Transverse colon (tissue), 4 donors: ENCODE measurements at regions not wholly inside any gene's neighbourhood (a gene's known extent, or its start where the extent isn't known, plus 50 kb on each side); places are given as distances from the start of the nearest gene placed in this dataset.

Experiments used
- CTCF ChIP-seq, 5 experiments: fragments of 200-600 bp in 3 of 5; fragments of 450-650 bp in 2 of 5; sonication (generic) in 3 of 5; IDR thresholded peaks; 1 replicate in 2 of 5; 2 replicates in 3 of 5; pipeline ENCODE4 v1.5.1; 2016 to 2017; ENCODE audit warnings: antibody characterized with exemption in 5 of 5, inconsistent platforms in 3 of 5, mild to moderate bottlenecking in 2 of 5, moderate library complexity in 1 of 5
- EP300 ChIP-seq: sonication (generic); formaldehyde crosslinking; IDR thresholded peaks from one replicate; pipeline ENCODE4 v1.6.1; 2017; ENCODE audit warnings: antibody characterized with exemption, low read depth
- POLR2AphosphoS5 ChIP-seq, 3 donors: sonication (generic); formaldehyde crosslinking; IDR thresholded peaks; one replicate each; pipeline ENCODE4 v1.6.1; 2016; ENCODE audit warnings: antibody characterized with exemption in 3 of 3

DNA sequence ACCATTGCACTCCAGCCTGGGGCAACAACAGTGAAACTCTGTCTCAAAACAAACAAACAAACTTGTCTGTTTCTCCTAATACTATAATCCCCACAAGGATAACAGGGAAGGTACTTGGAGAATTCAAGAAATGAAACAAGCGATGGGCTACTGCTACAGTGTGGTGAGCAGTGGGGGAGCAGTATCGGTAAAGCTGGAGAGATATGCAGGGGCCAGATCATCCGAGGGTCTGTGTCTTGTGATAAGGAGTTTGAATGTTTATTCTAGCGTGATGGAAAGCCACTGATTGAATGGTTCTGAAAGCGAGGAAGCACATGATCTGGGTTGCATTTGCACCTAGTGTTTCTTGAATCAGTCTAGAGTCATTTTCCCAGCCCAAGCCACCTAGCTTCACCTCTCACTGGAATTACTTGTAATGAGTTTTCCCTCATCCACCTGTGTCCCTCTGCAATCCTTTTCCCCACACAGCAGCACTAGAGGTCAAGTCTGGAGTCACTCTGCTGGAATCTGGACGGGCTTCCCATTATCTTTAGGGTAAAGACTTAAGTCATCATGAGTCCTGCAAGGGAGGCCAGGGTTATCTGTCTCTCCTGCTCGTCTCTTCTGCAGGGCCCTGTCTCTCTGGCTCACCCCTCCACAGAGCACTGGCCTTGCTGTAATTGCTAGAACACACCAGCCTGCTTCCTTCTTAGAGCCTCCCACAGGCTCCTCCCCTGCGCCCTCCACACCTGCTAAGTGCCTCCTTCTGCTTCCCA is 162.3 kb downstream of the KLF5 start:
- TF ChIP-seq CTCF (IDR thresholded peaks at IDR 0.05) (no peak), EP300 (no peak), POLR2AphosphoS5 (IDR thresholded peaks at IDR 0.05) (no peak)
